GM18868 (cell line): ENCODE measurements at regions not wholly inside any gene's neighbourhood (a gene's known extent, or its start where the extent isn't known, plus 50 kb on each side); places are given as distances from the start of the nearest gene placed in this dataset.
"Not testable (repeated sequence)": the region's sequence is repeated elsewhere in the genome, so short reads cannot be mapped to it uniquely, and the experiment has no call there.

ENCODE experiments used
- ATAC-seq: cut with Tn5 transposase; IDR thresholded peaks from one replicate; pipeline ENCODE4 v1.9.1; 2021; ENCODE audit warnings: mild to moderate bottlenecking, moderate library complexity; ENCODE audit not compliant: unreplicated experiment

- ATAC-seq = no peak
These were observed 215.3 kb downstream of the RND3 start for GRCh38 chr2:150271952-150272802.

DNA sequence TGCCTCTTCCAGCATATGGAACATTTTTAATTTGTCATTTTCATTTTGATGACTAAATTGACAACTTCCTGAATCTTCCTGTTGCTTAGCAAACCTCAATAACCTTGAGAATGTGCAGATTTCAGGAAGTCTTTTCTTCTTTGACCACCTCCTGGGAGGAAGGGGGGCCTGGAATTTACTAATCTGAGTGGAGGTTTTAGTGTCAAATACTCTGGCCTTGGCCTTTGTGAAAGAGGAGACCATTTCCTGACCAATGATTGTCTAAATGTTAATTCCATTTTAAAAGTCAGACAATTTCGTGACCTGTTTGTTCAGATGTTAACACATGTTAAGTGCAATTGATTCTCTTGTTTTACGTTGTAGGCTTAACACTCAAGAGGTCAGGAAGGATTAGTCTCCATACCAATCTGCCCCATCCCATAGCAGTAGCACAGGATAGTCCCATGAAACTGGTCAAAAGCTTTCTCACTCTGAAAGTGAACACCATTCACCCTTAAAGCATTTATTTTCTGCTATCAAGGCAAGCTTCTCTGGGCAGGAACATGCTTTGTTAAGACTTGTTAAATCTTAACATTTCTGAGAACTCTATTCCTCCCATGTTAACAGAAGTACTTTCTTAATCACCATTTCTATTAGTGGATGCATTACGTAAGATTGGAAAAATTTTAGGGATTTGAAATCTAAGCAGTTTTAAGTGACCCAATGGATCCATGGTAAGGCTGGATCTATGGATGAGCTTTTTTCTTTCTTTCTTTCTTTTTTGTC, 219.6 kb downstream of the RND3 start:
- no peak for ATAC-seq

DNA sequence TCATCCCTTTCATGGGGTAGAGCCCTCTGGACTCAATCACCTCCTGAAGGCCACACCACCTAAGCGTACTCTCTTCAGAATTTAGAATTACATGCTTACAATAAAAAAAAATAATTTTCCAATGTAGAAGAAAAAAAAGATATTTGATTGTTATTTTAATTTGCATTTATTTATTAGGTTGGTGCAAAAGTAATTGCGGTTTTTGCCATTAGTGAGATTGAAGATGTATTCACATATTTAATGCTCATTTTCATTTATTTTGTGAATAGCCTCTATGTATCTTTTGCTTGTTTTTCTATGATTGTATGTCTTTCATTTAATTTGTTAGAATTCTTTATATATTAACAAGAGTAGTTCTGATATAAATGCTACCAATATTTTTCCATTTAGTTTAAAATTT, 220.5 kb downstream of the RND3 start:
- ATAC-seq = no peak

DNA sequence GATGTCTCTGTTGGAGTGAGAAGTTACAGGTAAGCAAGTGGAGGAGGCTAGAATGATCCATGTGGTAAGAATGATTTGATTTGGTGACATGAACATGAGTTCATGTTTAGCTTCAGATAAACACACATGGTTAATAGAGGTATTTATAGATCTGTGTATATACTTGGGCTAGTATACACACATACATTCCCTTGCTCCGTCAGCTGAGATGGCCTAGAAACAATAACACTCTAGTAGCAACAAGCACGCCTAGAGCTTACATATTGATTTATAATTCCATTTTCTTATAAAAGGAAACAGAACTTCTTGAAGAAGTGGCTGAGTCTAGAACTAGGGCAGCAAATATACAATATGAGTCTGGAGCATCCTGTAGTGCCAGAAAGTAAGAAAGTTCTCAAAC, 223.0 kb downstream of the RND3 start:
- ATAC-seq = no peak

GRCh38 chr2:150261691-150262090, 225.8 kb downstream of the RND3 start:
- ATAC-seq = no peak

DNA sequence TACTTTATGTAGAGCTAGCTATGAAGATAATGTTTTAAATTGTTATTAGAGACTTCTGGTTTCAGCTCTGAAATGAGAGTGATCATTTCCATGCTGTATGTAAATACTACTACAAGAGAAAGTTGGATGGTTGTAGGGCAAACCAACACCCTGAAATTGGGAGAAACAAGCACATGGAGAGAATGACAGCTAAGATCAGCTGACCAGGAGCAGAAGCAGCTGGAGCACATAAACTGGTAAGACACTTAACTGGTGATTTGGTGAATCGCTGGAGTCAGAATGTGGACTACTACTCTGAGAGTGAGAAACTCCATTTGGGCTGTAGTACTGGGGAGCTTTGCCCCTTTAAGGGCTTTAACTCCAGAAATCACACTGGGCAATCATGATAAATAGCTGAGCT, 226.8 kb downstream of the RND3 start:
- no peak for ATAC-seq

- ATAC-seq = no peak
These were observed 227.7 kb downstream of the RND3 start for GRCh38 chr2:150259746-150260145.

DNA sequence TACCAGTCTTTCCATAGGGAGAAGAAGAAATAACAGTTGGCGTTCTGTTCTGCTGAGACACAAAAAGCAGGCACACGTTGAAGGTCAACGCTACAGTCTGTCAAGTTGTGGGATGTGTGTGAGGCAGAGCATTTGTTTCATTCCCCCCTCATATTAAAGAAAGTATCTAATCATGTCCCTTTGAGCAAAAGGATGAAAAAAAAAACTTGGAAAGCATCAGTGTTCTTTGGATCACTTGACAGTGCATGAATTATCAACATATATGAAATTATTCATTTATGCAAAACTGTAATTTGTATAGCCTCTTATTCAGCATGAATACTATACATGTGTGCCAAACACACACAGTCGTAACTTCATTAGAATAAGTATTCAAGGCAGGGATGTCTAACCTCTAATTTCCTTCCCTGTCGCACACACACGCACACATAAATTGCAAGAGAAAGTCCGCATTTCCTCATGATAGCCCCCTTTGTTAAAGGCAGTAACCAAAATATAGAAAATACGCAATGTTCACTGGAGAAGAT, 228.6 kb downstream of the RND3 start:
- no peak for ATAC-seq

DNA sequence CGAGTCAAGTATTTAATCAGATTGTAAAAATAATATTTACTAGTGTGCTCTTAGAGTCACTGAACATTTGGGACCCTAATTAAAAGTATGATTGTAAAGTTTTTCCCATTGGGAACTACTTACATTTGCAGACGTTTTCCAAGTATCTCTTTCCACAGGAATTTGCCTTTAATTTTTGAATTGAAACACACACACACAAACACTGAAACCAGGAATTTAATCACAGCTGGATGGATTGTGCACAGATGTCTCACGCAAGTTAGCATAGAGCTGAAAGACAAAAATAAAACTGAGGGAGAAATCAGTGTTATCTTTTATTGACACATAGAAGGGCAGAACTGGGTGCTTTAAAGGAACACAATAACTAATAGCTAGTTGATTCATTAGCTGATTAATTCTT, 230.7 kb downstream of the RND3 start:
- no peak for ATAC-seq

GRCh38 chr2:150255528-150255927, 231.9 kb downstream of the RND3 start:
- ATAC-seq = no peak

GRCh38 chr2:150249735-150250134, 237.7 kb downstream of the RND3 start:
- not testable (repeated sequence) for ATAC-seq

DNA sequence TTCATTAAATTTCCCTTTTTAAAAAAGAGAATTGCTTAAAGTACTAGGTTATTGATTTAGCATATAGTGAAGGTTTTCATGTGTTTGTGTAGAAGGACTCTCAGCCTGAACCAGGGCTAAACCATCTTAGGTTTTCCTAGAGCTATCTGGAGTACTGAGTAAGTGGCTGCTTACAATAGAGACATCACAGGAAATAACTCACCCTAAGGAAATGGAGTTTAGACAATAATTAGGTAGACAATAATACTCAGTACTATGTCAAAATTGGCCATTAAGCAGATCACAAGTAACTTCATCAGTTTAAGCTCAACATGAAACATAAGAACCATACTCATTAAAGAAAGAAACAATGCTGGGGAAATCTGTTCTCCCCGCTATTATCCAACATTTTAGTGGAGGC, 240.0 kb downstream of the RND3 start:
- no peak for ATAC-seq

- no peak for ATAC-seq
These were observed 252.6 kb downstream of the RND3 start for GRCh38 chr2:150234787-150235446.

GRCh38 chr2:150232871-150233270, 254.6 kb downstream of the RND3 start:
- ATAC-seq = no peak

DNA sequence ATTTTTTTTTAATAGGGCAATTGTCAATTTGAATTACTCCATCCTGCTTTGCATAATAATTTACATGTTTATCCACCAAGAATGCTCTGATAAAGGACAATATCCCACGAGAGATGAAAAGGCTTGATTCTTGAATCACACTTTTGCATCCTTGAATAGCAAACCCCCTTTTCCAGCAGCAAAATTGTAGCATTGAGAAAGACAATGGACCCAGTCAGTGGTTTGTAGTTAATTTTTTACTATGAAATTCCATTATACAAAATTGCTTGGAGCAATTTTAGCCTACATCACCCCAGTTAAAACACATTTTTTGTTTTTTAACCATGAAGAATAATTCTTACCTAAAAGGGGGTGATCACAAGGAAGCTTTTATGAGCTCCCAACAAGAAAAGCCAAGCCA, 255.1 kb downstream of the RND3 start:
- no peak for ATAC-seq

DNA sequence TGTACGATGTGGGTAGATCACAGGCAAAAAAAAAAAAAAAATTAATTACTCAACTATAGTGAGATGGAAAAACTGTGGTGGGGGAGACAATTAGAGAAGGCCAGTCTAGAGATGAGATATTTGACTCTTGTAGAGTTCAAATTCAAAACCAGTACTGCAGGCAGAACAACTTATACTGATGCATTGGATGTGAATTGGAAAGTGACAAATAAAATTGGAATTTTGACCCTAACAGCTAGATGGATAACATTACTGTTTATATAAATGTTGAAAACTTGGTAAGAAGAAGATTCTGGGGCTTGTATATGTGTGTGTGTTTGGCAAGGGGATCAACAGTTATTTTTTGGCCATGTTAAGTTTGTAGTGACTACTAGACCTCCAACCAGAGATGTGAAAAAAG, 256.9 kb downstream of the RND3 start:
- no peak for ATAC-seq

- ATAC-seq = no peak
These were observed 257.5 kb downstream of the RND3 start for GRCh38 chr2:150230004-150230403.

DNA sequence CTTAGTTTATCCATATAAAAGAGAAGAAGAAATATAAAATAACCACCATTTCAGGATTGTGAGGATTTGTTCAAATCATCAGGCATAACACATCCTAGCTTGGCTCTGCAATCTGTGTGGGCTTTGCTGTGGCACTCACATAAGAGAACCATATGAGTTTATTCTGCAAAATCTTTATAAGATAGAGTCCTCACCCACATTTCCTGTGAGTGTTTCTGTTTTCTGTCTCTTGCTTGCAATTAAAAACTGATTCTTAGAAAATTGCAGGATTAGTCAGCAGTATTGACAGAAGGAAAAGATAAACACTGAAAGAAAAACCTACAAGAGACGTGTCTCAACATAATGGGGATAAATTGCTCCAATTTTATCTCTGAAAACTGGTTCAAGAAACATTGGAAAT, 258.5 kb downstream of the RND3 start:
- no peak for ATAC-seq

DNA sequence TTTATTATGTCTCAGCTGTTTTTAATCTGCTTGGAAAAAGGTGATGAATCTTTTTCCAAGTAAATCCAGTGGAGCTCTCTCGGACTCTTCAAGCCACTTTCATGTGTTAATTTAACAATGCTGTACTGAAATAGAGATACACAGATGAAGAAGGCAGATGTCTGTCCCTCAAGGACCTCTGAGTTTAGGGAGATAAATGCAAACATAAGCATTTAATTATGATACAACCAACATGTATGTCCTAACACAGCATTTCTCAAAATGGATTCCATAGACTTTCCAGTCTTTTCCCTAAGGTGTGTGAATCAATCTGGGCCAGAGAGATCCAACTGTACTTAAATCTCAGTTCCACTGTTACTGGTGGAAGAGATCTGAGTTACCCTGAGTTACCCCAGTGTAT, 262.4 kb downstream of the RND3 start:
- ATAC-seq = no peak

DNA sequence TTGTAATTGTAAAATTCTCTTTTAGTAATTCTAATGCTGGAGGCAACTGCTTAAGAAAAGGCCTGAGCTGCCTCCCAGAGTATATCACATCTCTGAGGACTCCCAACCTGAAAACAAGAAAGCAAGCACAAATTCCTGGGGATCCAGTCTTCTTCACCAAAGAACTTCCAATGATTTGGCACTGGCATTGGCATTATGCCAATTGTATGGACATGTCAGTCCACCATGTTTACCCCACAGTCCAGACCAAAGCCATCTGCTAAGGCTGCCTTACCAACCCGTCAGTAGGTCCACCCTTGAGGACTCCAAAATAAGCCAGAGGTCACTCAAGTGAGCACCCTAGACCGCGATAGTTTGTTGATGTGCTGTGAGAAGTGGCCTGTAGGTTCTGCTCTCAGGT, 263.1 kb downstream of the RND3 start:
- ATAC-seq = no peak

- ATAC-seq = no peak
These were observed 264.5 kb downstream of the RND3 start for GRCh38 chr2:150222942-150223341.

DNA sequence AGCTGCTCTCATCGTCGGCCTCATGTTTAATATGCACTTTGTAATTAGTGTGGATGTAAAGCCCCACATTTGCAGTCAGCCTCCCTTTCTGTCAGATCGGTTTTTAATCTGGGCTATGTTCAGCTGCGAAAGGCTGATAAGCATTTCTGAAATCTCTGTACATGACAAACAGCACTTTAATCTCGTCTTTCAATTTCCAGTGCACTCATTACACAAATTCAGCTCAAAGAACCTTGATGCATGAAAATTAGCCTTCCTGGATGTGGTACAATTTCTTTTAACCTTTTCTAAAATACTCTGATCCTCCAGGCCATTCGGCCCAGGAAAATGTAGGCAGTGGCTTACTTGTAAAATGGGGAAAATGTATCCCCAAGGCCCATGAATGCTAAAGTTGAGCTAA, 265.1 kb downstream of the RND3 start:
- no peak for ATAC-seq
